ENCODE measurements at regions not wholly inside any gene's neighbourhood (a gene's known extent, or its start where the extent isn't known, plus 50 kb on each side); places are given as distances from the start of the nearest gene placed in this dataset.

GRCh38 chr9:89677702-89678395 is 73.0 kb downstream of the GADD45G start:
- no peak overlapping the region for H3K27ac ChIP-seq (ENCODE audit: low read depth in 1 of 2, low read length in 1 of 2)
- DNase-seq (peak; percentile 86 to 94 (median 93)), ATAC-seq (ENCODE audit: insufficient read depth, low FRiP score) (no peak)
- no peak overlapping the region for H3K4me3 ChIP-seq
- H3K9ac ChIP-seq (ENCODE audit: insufficient read depth in 1 of 2, low read length in 2 of 2), result no peak overlapping the region
- H3K27me3 ChIP-seq (ENCODE audit: control insufficient read depth in 3 of 3, insufficient read depth in 3 of 3, low read length in 2 of 3), result no peaks in the 10 kb centered on the region
- no peaks in the 10 kb centered on the region for H3K9me3 ChIP-seq (ENCODE audit: control insufficient read depth in 4 of 4, insufficient read depth in 3 of 4, low read length in 3 of 4)
- H3K4me1 ChIP-seq (ENCODE audit: control insufficient read depth in 5 of 5, insufficient read depth in 5 of 5, low read length in 5 of 5), result peaks cover 0 to 49% (median 22%) of the 10 kb centered on the region in 5 donors
- WGBS, 2 donors, result 61 to 72% methylated on average over 12 of the region's 12 CpGs
- H3K36me3 ChIP-seq (ENCODE audit: control insufficient read depth in 4 of 4, insufficient read depth in 4 of 4, low read length in 4 of 4), result no peaks in the 10 kb centered on the region
- TF ChIP-seq CTCF (IDR thresholded peaks at IDR 0.05; ENCODE audit: control extremely low read depth, extremely low read depth), result no peak

- Histone ChIP-seq H3K27me3 (ENCODE audit: control insufficient read depth in 3 of 3, insufficient read depth in 3 of 3, low read length in 2 of 3) (no peaks in the 10 kb centered on the region), H3K4me1 (ENCODE audit: control insufficient read depth in 5 of 5, insufficient read depth in 5 of 5, low read length in 5 of 5) (peaks cover 0 to 49% (median 22%) of the 10 kb centered on the region in 5 donors), H3K27ac (ENCODE audit: low read depth in 1 of 2, low read length in 1 of 2) (no peak overlapping the region), H3K9me3 (ENCODE audit: control insufficient read depth in 4 of 4, insufficient read depth in 3 of 4, low read length in 3 of 4) (no peaks in the 10 kb centered on the region), H3K36me3 (ENCODE audit: control insufficient read depth in 4 of 4, insufficient read depth in 4 of 4, low read length in 4 of 4) (no peaks in the 10 kb centered on the region), H3K9ac (ENCODE audit: insufficient read depth in 1 of 2, low read length in 2 of 2) (no peak overlapping the region), H3K4me3 (no peak overlapping the region)
- DNase-seq, result peak in 1 of 3 donors; percentile 29
- WGBS, 2 donors, result 79 to 90% methylated on average over 10 of the region's 10 CpGs
- no peak for TF ChIP-seq CTCF (IDR thresholded peaks at IDR 0.05; ENCODE audit: control extremely low read depth, extremely low read depth)
- ATAC-seq (ENCODE audit: insufficient read depth, low FRiP score), result no peak
Measured at GRCh38 chr9:89678396-89679015, 73.7 kb downstream of the GADD45G start.

GRCh38 chr9:89679016-89679415 is 74.2 kb downstream of the GADD45G start:
- Histone ChIP-seq H3K27me3 (ENCODE audit: control insufficient read depth in 3 of 3, insufficient read depth in 3 of 3, low read length in 2 of 3) (no peaks in the 10 kb centered on the region), H3K9ac (ENCODE audit: insufficient read depth in 1 of 2, low read length in 2 of 2) (no peak overlapping the region), H3K9me3 (ENCODE audit: control insufficient read depth in 4 of 4, insufficient read depth in 3 of 4, low read length in 3 of 4) (no peaks in the 10 kb centered on the region), H3K4me1 (ENCODE audit: control insufficient read depth in 5 of 5, insufficient read depth in 5 of 5, low read length in 5 of 5) (peaks cover 0 to 49% (median 22%) of the 10 kb centered on the region in 5 donors), H3K27ac (ENCODE audit: low read depth in 1 of 2, low read length in 1 of 2) (no peak overlapping the region), H3K4me3 (no peak overlapping the region), H3K36me3 (ENCODE audit: control insufficient read depth in 4 of 4, insufficient read depth in 4 of 4, low read length in 4 of 4) (no peaks in the 10 kb centered on the region)
- WGBS, 2 donors, result 94 to 97% methylated on average over 9 of the region's 9 CpGs
- no peak for TF ChIP-seq CTCF (IDR thresholded peaks at IDR 0.05; ENCODE audit: control extremely low read depth, extremely low read depth)
- DNase-seq (no peak), ATAC-seq (ENCODE audit: insufficient read depth, low FRiP score) (no peak)
